Heart left ventricle (tissue), 13 donors: ENCODE measurements at regions not wholly inside any gene's neighbourhood (a gene's known extent, or its start where the extent isn't known, plus 50 kb on each side); places are given as distances from the start of the nearest gene placed in this dataset.

Experiments
- CTCF ChIP-seq, 12 donors: fragments of 200-600 bp; sonication (generic) in 4 of 12; IDR thresholded peaks; one replicate each; pipeline versions ENCODE4 v1.5.0 to v1.8.0; 2018 to 2022; ENCODE audit warnings: antibody characterized with exemption in 12 of 12, mild to moderate bottlenecking in 5 of 12
- POLR2A ChIP-seq, 2 donors: fragments of 450-650 bp; IDR thresholded peaks; one replicate each; pipeline ENCODE4 v1.6.1; 2017; ENCODE audit warnings: antibody characterized with exemption in 2 of 2, mild to moderate bottlenecking in 2 of 2, moderate library complexity in 2 of 2
- donor health status: ischemic (EF 13 %, LVEDD 7.1; RV severe dilation, severe dysfunction).
- donor health status: DM: no; HTN: yes; CAD: no.
- donor health status: DM: no; HTN: no; CAD: no.
- donor health status: ischemic (EF 25% LVEDD 6.9; RV normal size, moderate dysfunction).
- donor health status: ischemic (EF 25% LVEDD 5.7; RV mildly dilated, moderate dysfunction).
- donor health status: ischemic (EF 35%, LVEDD 5.7; RV mildly dilated, moderate dysfunction).
- donor health status: nonischemic (EF 11% LVEDD 7.7; RV severe dilation, severe dysfunction).
- donor health status: DM: yes; HTN: yes; CAD: no.
- donor health status: PGD.
- donor health status: ischemic (EF 29% LVEDD 5.4; RV normal size, mild dysfunction).
- donor health status: nonischemic (EF 23%, LVEDD 6.1; RV moderate dilation, normal function).

- TF ChIP-seq CTCF (IDR thresholded peaks at IDR 0.05) (no peak), POLR2A (IDR thresholded peaks at IDR 0.05) (no peak)
Observed at GRCh38 chr16:9345880-9346279, 254.4 kb downstream of the HAPSTR1 start.
